PC-9 (cell line): ENCODE measurements at regions not wholly inside any gene's neighbourhood (a gene's known extent, or its start where the extent isn't known, plus 50 kb on each side); places are given as distances from the start of the nearest gene placed in this dataset.

Source experiments
- BruUV-seq: library from RNA; stranded (reverse); fragments of 400-500 nt; replicated peaks from 2 replicates; lab custom pipeline; 2021; lab: Mats Ljungman, UMichigan
- CTCF ChIA-PET: fragments of 300-600 bp; sonication (Branson Sonifier 250); formaldehyde crosslinking; loops from one replicate; lab custom pipeline; 2022; ENCODE audit warnings: antibody characterized with exemption; lab: Charles Lee
- POLR2A ChIA-PET: fragments of 300-600 bp; sonication (Branson Sonifier 250); formaldehyde crosslinking; loops from one replicate; lab custom pipeline; 2022; ENCODE audit warnings: antibody characterized with exemption; ENCODE audit not compliant: unreplicated experiment; lab: Charles Lee
- DNase-seq, 2 experiments: peaks; one replicate each; pipeline versions ENCODE4 v3.0.0 to v3.0.0-alpha.2; 2015 to 2022; ENCODE audit warnings: mixed read lengths in 1 of 2
- H2AFZ ChIP-seq: fragments of 200-600 bp; sonication (generic); 2 replicates; pipeline ENCODE4 v1.8.1; 2017; ENCODE audit warnings: antibody characterized with exemption
- H3F3A ChIP-seq: fragments of 200-600 bp; sonication (generic); 2 replicates; pipeline ENCODE4 v1.8.1; 2017; ENCODE audit warnings: antibody characterized with exemption, mild to moderate bottlenecking, low read depth; ENCODE audit not compliant: insufficient read depth
- H3K27ac ChIP-seq: fragments of 200-600 bp; sonication (generic); 2 replicates; pipeline ENCODE4 v1.6.1; 2016; ENCODE audit warnings: mixed run types
- H3K27me3 ChIP-seq: fragments of 200-600 bp; sonication (generic); 2 replicates; pipeline ENCODE4 v1.6.1; 2016; ENCODE audit warnings: low read depth, mixed run types; ENCODE audit not compliant: insufficient read depth
- H3K36me3 ChIP-seq: fragments of 200-600 bp; sonication (generic); 2 replicates; pipeline ENCODE4 v1.6.1; 2016; ENCODE audit warnings: low read depth, mixed run types
- H3K4me1 ChIP-seq: fragments of 200-600 bp; sonication (generic); replicated peaks from 2 replicates; pipeline ENCODE4 v1.6.1; 2016; ENCODE audit warnings: mixed run types; ENCODE audit not compliant: insufficient read depth
- H3K4me2 ChIP-seq: fragments of 200-600 bp; sonication (generic); 2 replicates; pipeline ENCODE4 v1.6.1; 2017; ENCODE audit warnings: mixed run types
- H3K4me3 ChIP-seq: fragments of 200-600 bp; sonication (generic); 2 replicates; pipeline ENCODE4 v1.6.1; 2016; ENCODE audit warnings: mixed run types
- H3K79me2 ChIP-seq: fragments of 200-600 bp; sonication (generic); 2 replicates; pipeline ENCODE4 v1.6.1; 2017; ENCODE audit warnings: low read depth, mixed run types
- H3K9me2 ChIP-seq: fragments of 200-600 bp; sonication (generic); 2 replicates; pipeline ENCODE4 v1.8.1; 2017; ENCODE audit warnings: mild to moderate bottlenecking; ENCODE audit not compliant: insufficient read depth
- H3K9me3 ChIP-seq: fragments of 200-600 bp; sonication (generic); 2 replicates; pipeline ENCODE4 v1.8.1; 2016; ENCODE audit warnings: low read depth; ENCODE audit not compliant: insufficient read depth
- H4K20me1 ChIP-seq: fragments of 200-600 bp; sonication (generic); 2 replicates; pipeline ENCODE4 v1.8.1; 2017; ENCODE audit not compliant: insufficient read depth
- CTCF ChIP-seq: fragments of 200-600 bp; sonication (generic); conservative IDR thresholded peaks from 2 replicates; pipeline ENCODE4 v1.6.1; 2017; ENCODE audit warnings: mixed run types, antibody characterized with exemption, mild to moderate bottlenecking, moderate library complexity
- EZH2 ChIP-seq: fragments of 200-600 bp; sonication (generic); IDR thresholded peaks from 2 replicates; pipeline ENCODE4 v1.8.0; 2017; ENCODE audit warnings: antibody characterized with exemption, low read depth
- intact Hi-C: fragments of 100-400 bp; cut with micrococcal nuclease; formaldehyde crosslinking; loops from one replicate; pipeline ENCODE4 v1.10.0; 2022; ENCODE audit not compliant: unreplicated experiment

DNA sequence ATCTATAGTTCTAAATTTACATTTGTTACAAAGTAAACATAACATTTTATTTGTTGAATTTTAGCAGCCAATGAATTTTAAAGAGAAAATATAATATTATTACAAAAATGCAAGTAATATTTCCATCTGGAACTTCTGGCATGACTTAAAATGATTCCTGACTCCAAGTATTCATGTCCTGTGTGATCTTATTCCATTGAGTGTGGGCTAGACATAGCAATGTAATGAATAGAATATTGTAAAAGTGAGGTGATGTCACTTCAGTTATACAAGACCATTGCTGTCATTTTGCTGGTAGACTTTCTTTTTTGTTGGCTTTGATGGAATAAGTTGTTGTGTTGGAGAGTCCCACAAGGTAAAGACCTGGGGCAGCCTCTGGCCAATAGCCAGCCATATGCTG, 912.2 kb upstream of the PIK3C3 start:
- CTCF ChIA-PET, result no interaction called here
- Histone ChIP-seq H2AFZ (no peak overlapping the region), H3K4me3 (no peak overlapping the region), H3K9me3 (no peaks in the 10 kb centered on the region), H3K27ac (no peak overlapping the region), H4K20me1 (no peaks in the 10 kb centered on the region), H3K9me2 (no peaks in the 10 kb centered on the region), H3K79me2 (no peaks in the 10 kb centered on the region), H3K27me3 (no peaks in the 10 kb centered on the region), H3K36me3 (no peaks in the 10 kb centered on the region), H3K4me1 (no peaks in the 10 kb centered on the region), H3K4me2 (no peak overlapping the region), H3F3A (no peaks in the 10 kb centered on the region)
- no peak for DNase-seq
- POLR2A ChIA-PET, result no interaction called here
- no TSS peak for BruUV-seq
- intact Hi-C loops, result no loop called here
- TF ChIP-seq EZH2, result no peak
- TF ChIP-seq CTCF, result no peak

DNA sequence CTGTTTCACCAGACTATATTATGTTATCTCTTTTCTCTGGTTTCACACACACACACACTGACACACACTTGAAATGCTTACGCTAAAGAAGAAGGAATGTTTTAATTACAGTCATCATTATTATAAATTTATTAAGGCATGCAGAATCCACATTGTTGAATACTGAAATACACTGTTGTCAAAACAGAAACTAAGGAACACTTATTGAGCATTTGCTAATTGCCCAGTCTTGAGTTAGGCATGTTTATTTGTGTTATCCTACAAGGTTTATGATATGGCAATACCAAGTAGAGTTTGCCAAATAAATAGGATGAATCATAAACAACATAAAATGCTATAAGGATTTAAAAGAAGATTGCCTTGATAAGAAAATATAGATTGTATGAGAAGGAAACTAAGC, 917.0 kb upstream of the PIK3C3 start:
- CTCF ChIA-PET, result no interaction called here
- TF ChIP-seq CTCF (no peak), EZH2 (no peak)
- no peaks in the 10 kb centered on the region for H3F3A ChIP-seq
- H3K4me1 ChIP-seq, result no peaks in the 10 kb centered on the region
- no peak for DNase-seq
- H3K4me3 ChIP-seq, result no peak overlapping the region
- no peaks in the 10 kb centered on the region for H4K20me1 ChIP-seq
- no peaks in the 10 kb centered on the region for H3K79me2 ChIP-seq
- H2AFZ ChIP-seq, result no peak overlapping the region
- intact Hi-C loops, result no loop called here
- H3K27ac ChIP-seq, result no peak overlapping the region
- no TSS peak for BruUV-seq
- H3K27me3 ChIP-seq, result no peaks in the 10 kb centered on the region
- H3K4me2 ChIP-seq, result no peak overlapping the region
- H3K9me3 ChIP-seq, result no peaks in the 10 kb centered on the region
- POLR2A ChIA-PET, result no interaction called here
- H3K9me2 ChIP-seq, result no peaks in the 10 kb centered on the region
- H3K36me3 ChIP-seq, result no peaks in the 10 kb centered on the region

- CTCF ChIA-PET, result no interaction called here
- POLR2A ChIA-PET, result no interaction called here
- BruUV-seq, result no TSS peak
These were observed 918.7 kb upstream of the PIK3C3 start for GRCh38 chr18:41036346-41036745.

More at GRCh38 chr18:41036346-41036745, 918.7 kb upstream of the PIK3C3 start:
- no peak for DNase-seq
- no peak overlapping the region for H3K27ac ChIP-seq
- no peaks in the 10 kb centered on the region for H3F3A ChIP-seq
- H3K4me2 ChIP-seq, result no peak overlapping the region
- no peaks in the 10 kb centered on the region for H4K20me1 ChIP-seq
- H3K4me1 ChIP-seq, result no peaks in the 10 kb centered on the region
- no peaks in the 10 kb centered on the region for H3K36me3 ChIP-seq
- H3K79me2 ChIP-seq, result no peaks in the 10 kb centered on the region
- no peaks in the 10 kb centered on the region for H3K9me2 ChIP-seq
- H3K4me3 ChIP-seq, result no peak overlapping the region
- no peaks in the 10 kb centered on the region for H3K9me3 ChIP-seq
- no peak for TF ChIP-seq CTCF
- TF ChIP-seq EZH2, result no peak
- H3K27me3 ChIP-seq, result no peaks in the 10 kb centered on the region
- no peak overlapping the region for H2AFZ ChIP-seq
- intact Hi-C loops, result no loop called here
